HEK293 (cell line): ENCODE measurements at regions not wholly inside any gene's neighbourhood (a gene's known extent, or its start where the extent isn't known, plus 50 kb on each side); places are given as distances from the start of the nearest gene placed in this dataset.

Experiments
- CTCF ChIP-seq: fragments of 450-650 bp; formaldehyde crosslinking; IDR thresholded peaks from 2 replicates; pipeline ENCODE4 v1.5.1; 2016; ENCODE audit warnings: missing biosample characterization, missing genetic modification characterization
- ELK4 ChIP-seq: IDR thresholded peaks from 2 replicates; pipeline ENCODE4 v1.6.1; 2011; ENCODE audit warnings: mild to moderate bottlenecking, low read depth, low read length, borderline replicate concordance
- GLIS1 ChIP-seq: fragments of 450-650 bp; formaldehyde crosslinking; IDR thresholded peaks from 2 replicates; pipeline ENCODE4 v1.5.1; 2016; ENCODE audit warnings: missing biosample characterization, missing genetic modification characterization
- MYNN ChIP-seq: fragments of 450-650 bp; formaldehyde crosslinking; IDR thresholded peaks from 2 replicates; pipeline ENCODE4 v1.5.1; 2016; ENCODE audit warnings: missing biosample characterization, missing genetic modification characterization, borderline replicate concordance
- TCF7L2 ChIP-seq: IDR thresholded peaks from 2 replicates; pipeline ENCODE4 v1.6.1; 2011; ENCODE audit warnings: low read depth, mild to moderate bottlenecking, inconsistent platforms, low read length, moderate library complexity, borderline replicate concordance
- TSHZ1 ChIP-seq: fragments of 450-650 bp; formaldehyde crosslinking; IDR thresholded peaks from 2 replicates; pipeline ENCODE4 v1.5.1; 2016; ENCODE audit warnings: missing biosample characterization, missing genetic modification characterization, borderline replicate concordance
- ZBTB26 ChIP-seq: fragments of 450-650 bp; formaldehyde crosslinking; optimal IDR thresholded peaks from 2 replicates; pipeline ENCODE3; 2016; ENCODE audit warnings: missing biosample characterization, mild to moderate bottlenecking, missing genetic modification characterization
- ZNF302 ChIP-seq: fragments of 450-650 bp; formaldehyde crosslinking; IDR thresholded peaks from 2 replicates; pipeline ENCODE4 v1.5.1; 2016; ENCODE audit warnings: missing biosample characterization, missing genetic modification characterization, low read depth
- ZNF433 ChIP-seq: fragments of 450-650 bp; formaldehyde crosslinking; IDR thresholded peaks from 2 replicates; pipeline ENCODE4 v1.5.1; 2016; ENCODE audit warnings: missing biosample characterization, missing genetic modification characterization, low read depth
- ZNF830 ChIP-seq: fragments of 450-650 bp; IDR thresholded peaks from 2 replicates; pipeline ENCODE4 v1.5.0; 2018; ENCODE audit warnings: missing biosample characterization, missing genetic modification characterization, low read depth, mild to moderate bottlenecking, moderate library complexity

- no peak for TF ChIP-seq CTCF (tag by site-specific recombination)
- no peak for TF ChIP-seq ELK4
- no peak for TF ChIP-seq ZNF830 (tag by site-specific recombination)
- no peak for TF ChIP-seq ZBTB26 (tag by site-specific recombination)
- no peak for TF ChIP-seq ZNF433 (tag by site-specific recombination)
- no peak for TF ChIP-seq TCF7L2
- TF ChIP-seq ZNF302 (tag by site-specific recombination): no peak
- no peak for TF ChIP-seq TSHZ1
- TF ChIP-seq MYNN: no peak
- TF ChIP-seq GLIS1 (tag by site-specific recombination): no peak
Observed at GRCh38 chr5:32932241-32932935, 221.3 kb downstream of the NPR3 start.
